GM23338 (cell line): ENCODE measurements at regions not wholly inside any gene's neighbourhood (a gene's known extent, or its start where the extent isn't known, plus 50 kb on each side); places are given as distances from the start of the nearest gene placed in this dataset.

ENCODE experiments used
- EZH2 ChIP-seq: fragments of 200-600 bp; sonication (generic); IDR thresholded peaks from one replicate; pipeline ENCODE4 v1.8.0; 2017; ENCODE audit warnings: antibody characterized with exemption, mild to moderate bottlenecking, low read depth; ENCODE audit not compliant: unreplicated experiment
- EZH2phosphoT487 ChIP-seq: fragments of 200-600 bp; sonication (generic); IDR thresholded peaks from one replicate; pipeline ENCODE4 v1.8.1; 2018; ENCODE audit warnings: antibody characterized with exemption; ENCODE audit not compliant: unreplicated experiment
- POLR2AphosphoS5 ChIP-seq: IDR thresholded peaks from 2 replicates; pipeline ENCODE4 v1.6.1; 2016; ENCODE audit warnings: antibody characterized with exemption, low read depth
- TF ChIP-seq, protein P1 (sequence below), 2 experiments: fragments of 200-600 bp in 1 of 2; sonication (generic) in 1 of 2; conservative IDR thresholded peaks; 2 replicates each; pipeline versions ENCODE4 v1.5.1 to v1.6.1; 2016 to 2017; ENCODE audit warnings: antibody characterized with exemption in 2 of 2, low read depth in 2 of 2, mild to moderate bottlenecking in 2 of 2, moderate library complexity in 1 of 2

DNA sequence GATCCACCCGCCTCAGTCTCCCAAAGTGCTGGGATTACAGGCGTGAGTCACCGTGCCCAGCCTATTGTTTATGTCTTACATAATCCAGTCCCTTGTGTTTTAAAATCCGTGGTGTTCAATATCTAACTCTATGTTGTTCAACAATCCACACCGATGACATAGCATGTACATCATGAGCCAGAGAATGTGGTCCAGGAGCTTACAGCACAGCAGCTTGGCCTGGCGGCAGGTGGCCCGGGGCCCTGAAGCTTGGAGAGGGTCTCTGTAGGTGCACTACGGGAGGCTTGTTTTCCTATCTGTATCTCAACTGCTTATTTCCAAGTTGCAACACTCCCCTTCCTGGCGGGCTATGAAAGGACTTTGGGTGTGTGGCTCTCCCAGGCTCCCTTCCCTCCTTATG, 138.4 kb downstream of the ADSS2 start:
- TF ChIP-seq, protein P1, sequence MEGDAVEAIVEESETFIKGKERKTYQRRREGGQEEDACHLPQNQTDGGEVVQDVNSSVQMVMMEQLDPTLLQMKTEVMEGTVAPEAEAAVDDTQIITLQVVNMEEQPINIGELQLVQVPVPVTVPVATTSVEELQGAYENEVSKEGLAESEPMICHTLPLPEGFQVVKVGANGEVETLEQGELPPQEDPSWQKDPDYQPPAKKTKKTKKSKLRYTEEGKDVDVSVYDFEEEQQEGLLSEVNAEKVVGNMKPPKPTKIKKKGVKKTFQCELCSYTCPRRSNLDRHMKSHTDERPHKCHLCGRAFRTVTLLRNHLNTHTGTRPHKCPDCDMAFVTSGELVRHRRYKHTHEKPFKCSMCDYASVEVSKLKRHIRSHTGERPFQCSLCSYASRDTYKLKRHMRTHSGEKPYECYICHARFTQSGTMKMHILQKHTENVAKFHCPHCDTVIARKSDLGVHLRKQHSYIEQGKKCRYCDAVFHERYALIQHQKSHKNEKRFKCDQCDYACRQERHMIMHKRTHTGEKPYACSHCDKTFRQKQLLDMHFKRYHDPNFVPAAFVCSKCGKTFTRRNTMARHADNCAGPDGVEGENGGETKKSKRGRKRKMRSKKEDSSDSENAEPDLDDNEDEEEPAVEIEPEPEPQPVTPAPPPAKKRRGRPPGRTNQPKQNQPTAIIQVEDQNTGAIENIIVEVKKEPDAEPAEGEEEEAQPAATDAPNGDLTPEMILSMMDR (conservative IDR thresholded peaks at IDR 0.05; ENCODE audit: low read depth in 2 of 2): no peak
- TF ChIP-seq EZH2phosphoT487 (no peak), EZH2 (no peak), POLR2AphosphoS5 (no peak)
